Fibroblast of lung (primary cell): ENCODE measurements at regions not wholly inside any gene's neighbourhood (a gene's known extent, or its start where the extent isn't known, plus 50 kb on each side); places are given as distances from the start of the nearest gene placed in this dataset.

Experiments used
- CTCF ChIP-seq, 2 donors: IDR thresholded peaks in 1 of 2; conservative IDR thresholded peaks in 1 of 2; 1 replicate in 1 of 2; 2 replicates in 1 of 2; pipeline ENCODE4 v1.5.1; 2011 to 2012; ENCODE audit warnings: low read length in 2 of 2, control low read depth in 1 of 2, inconsistent platforms in 1 of 2, low read depth in 1 of 2, mild to moderate bottlenecking in 1 of 2
- EZH2 ChIP-seq: IDR thresholded peaks from 2 replicates; pipeline ENCODE4 v1.5.1; 2012; ENCODE audit warnings: low read length, control low read depth, mild to moderate bottlenecking; ENCODE audit errors: missing control alignments

- no peak for TF ChIP-seq CTCF (conservative IDR thresholded peaks at IDR 0.05 in 1 of 2, IDR thresholded peaks at IDR 0.05 in 1 of 2; ENCODE audit: low read depth in 1 of 2, low read length in 2 of 2)
- TF ChIP-seq EZH2, result no peak
Measured at GRCh38 chr3:137066092-137066491, 108.3 kb downstream of the IL20RB start.
